SJSA1 (cell line): ENCODE measurements at regions not wholly inside any gene's neighbourhood (a gene's known extent, or its start where the extent isn't known, plus 50 kb on each side); places are given as distances from the start of the nearest gene placed in this dataset.
"Not testable (repeated sequence)": the region's sequence is repeated elsewhere in the genome, so short reads cannot be mapped to it uniquely, and the experiment has no call there.

ENCODE experiments used
- DNase-seq, 2 experiments: peaks; one replicate each; pipeline ENCODE4 v3.0.0-alpha.2; 2015 to 2020; ENCODE audit warnings: low spot score in 2 of 2, low read depth in 1 of 2
- H3K27ac ChIP-seq: fragments of 250-450 bp; sonication (Bioruptor Pico); 2 replicates; pipeline ENCODE4 v1.5.1; 2020; ENCODE audit warnings: mild to moderate bottlenecking, moderate library complexity
- H3K27me3 ChIP-seq: fragments of 250-450 bp; sonication (Bioruptor Pico); replicated peaks from 2 replicates; pipeline ENCODE4 v1.5.1; 2020; ENCODE audit warnings: mild to moderate bottlenecking, moderate library complexity
- H3K36me3 ChIP-seq: fragments of 250-450 bp; sonication (Bioruptor Pico); 2 replicates; pipeline ENCODE4 v1.5.1; 2020; ENCODE audit warnings: mild to moderate bottlenecking
- H3K4me1 ChIP-seq: fragments of 250-450 bp; sonication (Bioruptor Pico); replicated peaks from 2 replicates; pipeline ENCODE4 v1.6.1; 2021; ENCODE audit warnings: mild to moderate bottlenecking
- H3K4me3 ChIP-seq: fragments of 250-450 bp; sonication (Bioruptor Pico); 2 replicates; pipeline ENCODE4 v1.5.1; 2020; ENCODE audit warnings: mild to moderate bottlenecking
- H3K9me3 ChIP-seq: fragments of 250-450 bp; sonication (Bioruptor Pico); replicated peaks from 2 replicates; pipeline ENCODE4 v1.5.1; 2020; ENCODE audit warnings: mild to moderate bottlenecking

GRCh38 chr7:156516791-156517378 lies 123.7 kb upstream of the RNF32 start:
- Histone ChIP-seq H3K9me3 (no peaks in the 10 kb centered on the region), H3K4me3 (no peak overlapping the region), H3K4me1 (no peaks in the 10 kb centered on the region), H3K27me3 (no peaks in the 10 kb centered on the region; the same call in 1 of the 2 replicates), H3K36me3 (no peaks in the 10 kb centered on the region), H3K27ac (no peak overlapping the region)
- DNase-seq: no peak

GRCh38 chr7:156515911-156516790 lies 124.4 kb upstream of the RNF32 start:
- H3K4me3 ChIP-seq: no peak overlapping the region
- no peak for DNase-seq
- no peaks in the 10 kb centered on the region for H3K4me1 ChIP-seq
- H3K27ac ChIP-seq: no peak overlapping the region
- H3K27me3 ChIP-seq: no peaks in the 10 kb centered on the region
- H3K9me3 ChIP-seq: no peaks in the 10 kb centered on the region
- no peaks in the 10 kb centered on the region for H3K36me3 ChIP-seq

GRCh38 chr7:156514851-156515250 lies 125.7 kb upstream of the RNF32 start:
- no peak for DNase-seq
- no peaks in the 10 kb centered on the region for H3K36me3 ChIP-seq
- H3K27me3 ChIP-seq: no peaks in the 10 kb centered on the region
- no peaks in the 10 kb centered on the region for H3K9me3 ChIP-seq
- no peak overlapping the region for H3K27ac ChIP-seq
- no peaks in the 10 kb centered on the region for H3K4me1 ChIP-seq
- H3K4me3 ChIP-seq: no peak overlapping the region

- H3K27ac ChIP-seq: no peak overlapping the region
- no peaks in the 10 kb centered on the region for H3K27me3 ChIP-seq
- no peaks in the 10 kb centered on the region for H3K36me3 ChIP-seq
- no peaks in the 10 kb centered on the region for H3K4me1 ChIP-seq
- DNase-seq: no peak
- no peaks in the 10 kb centered on the region for H3K9me3 ChIP-seq
- no peak overlapping the region for H3K4me3 ChIP-seq
Observed at GRCh38 chr7:156511426-156511825, 129.1 kb upstream of the RNF32 start.

GRCh38 chr7:156510966-156511365 lies 129.6 kb upstream of the RNF32 start:
- Histone ChIP-seq H3K27ac (no peak overlapping the region), H3K4me1 (no peaks in the 10 kb centered on the region), H3K9me3 (no peaks in the 10 kb centered on the region), H3K4me3 (no peak overlapping the region), H3K36me3 (no peaks in the 10 kb centered on the region), H3K27me3 (no peaks in the 10 kb centered on the region)
- DNase-seq: no peak

- H3K27me3 ChIP-seq: no peaks in the 10 kb centered on the region
- DNase-seq: no peak
- H3K4me3 ChIP-seq: no peak overlapping the region
- H3K36me3 ChIP-seq: no peaks in the 10 kb centered on the region
- no peaks in the 10 kb centered on the region for H3K9me3 ChIP-seq
- H3K27ac ChIP-seq: no peak overlapping the region
- no peaks in the 10 kb centered on the region for H3K4me1 ChIP-seq
Observed at GRCh38 chr7:156509216-156509615, 131.4 kb upstream of the RNF32 start.

GRCh38 chr7:156505876-156506275 lies 134.7 kb upstream of the RNF32 start:
- no peaks in the 10 kb centered on the region for H3K4me1 ChIP-seq
- H3K27me3 ChIP-seq: no peaks in the 10 kb centered on the region
- DNase-seq: no peak
- no peaks in the 10 kb centered on the region for H3K36me3 ChIP-seq
- H3K27ac ChIP-seq: no peak overlapping the region
- H3K9me3 ChIP-seq: no peaks in the 10 kb centered on the region
- no peak overlapping the region for H3K4me3 ChIP-seq

GRCh38 chr7:156504687-156505545 lies 135.7 kb upstream of the RNF32 start:
- Histone ChIP-seq H3K27ac (no peak overlapping the region), H3K27me3 (no peaks in the 10 kb centered on the region), H3K9me3 (no peaks in the 10 kb centered on the region), H3K4me3 (no peak overlapping the region), H3K4me1 (no peaks in the 10 kb centered on the region), H3K36me3 (no peaks in the 10 kb centered on the region)
- no peak for DNase-seq

GRCh38 chr7:156504006-156504405 lies 136.6 kb upstream of the RNF32 start:
- no peak overlapping the region for H3K4me3 ChIP-seq
- no peak for DNase-seq
- no peaks in the 10 kb centered on the region for H3K27me3 ChIP-seq
- H3K36me3 ChIP-seq: no peaks in the 10 kb centered on the region
- no peaks in the 10 kb centered on the region for H3K4me1 ChIP-seq
- no peaks in the 10 kb centered on the region for H3K9me3 ChIP-seq
- no peak overlapping the region for H3K27ac ChIP-seq

GRCh38 chr7:156503196-156503595 lies 137.4 kb upstream of the RNF32 start:
- no peaks in the 10 kb centered on the region for H3K9me3 ChIP-seq

GRCh38 chr7:156501815-156502214 lies 138.8 kb upstream of the RNF32 start:
- H3K27ac ChIP-seq, H3K36me3 ChIP-seq, H3K4me3 ChIP-seq, DNase-seq, H3K4me1 ChIP-seq, H3K9me3 ChIP-seq, H3K27me3 ChIP-seq: not testable (repeated sequence)

More at GRCh38 chr7:156503196-156503595, 137.4 kb upstream of the RNF32 start:
- Histone ChIP-seq H3K4me1 (no peaks in the 10 kb centered on the region), H3K27me3 (no peaks in the 10 kb centered on the region), H3K36me3 (no peaks in the 10 kb centered on the region), H3K27ac (no peak overlapping the region), H3K4me3 (no peak overlapping the region)
- DNase-seq: no peak

- DNase-seq: no peak
- Histone ChIP-seq H3K27ac (no peak overlapping the region), H3K4me3 (no peak overlapping the region), H3K9me3 (no peaks in the 10 kb centered on the region), H3K27me3 (0 out of 2 replicates have a peak, but pooled peaks cover under 1% of the 10 kb centered on the region), H3K4me1 (no peaks in the 10 kb centered on the region), H3K36me3 (no peaks in the 10 kb centered on the region)
Observed at GRCh38 chr7:156499247-156499881, 141.2 kb upstream of the RNF32 start.

GRCh38 chr7:156497776-156498509 lies 142.6 kb upstream of the RNF32 start:
- Histone ChIP-seq H3K4me1 (no peaks in the 10 kb centered on the region), H3K27me3 (0 out of 2 replicates have a peak, but pooled peaks cover 2% of the 10 kb centered on the region), H3K9me3 (no peaks in the 10 kb centered on the region), H3K27ac (no peak overlapping the region), H3K4me3 (no peak overlapping the region), H3K36me3 (no peaks in the 10 kb centered on the region)
- no peak for DNase-seq
